Mesenchymal stem cell (in vitro differentiated cells and primary cell): ENCODE measurements at regions not wholly inside any gene's neighbourhood (a gene's known extent, or its start where the extent isn't known, plus 50 kb on each side); places are given as distances from the start of the nearest gene placed in this dataset.

Experiments
- DNase-seq: peaks from one replicate; pipeline ENCODE4 v3.0.0-alpha.2; 2013
- H2AFZ ChIP-seq: one replicate; pipeline ENCODE4 v1.6.1; 2013; ENCODE audit warnings: low read depth, mild to moderate bottlenecking, control low read depth, inconsistent platforms, low read length, moderate library complexity
- H2AK5ac ChIP-seq: 2 replicates; pipeline ENCODE4 v1.6.1; 2013; ENCODE audit warnings: low read length, moderate library complexity, mild to moderate bottlenecking, inconsistent platforms; ENCODE audit not compliant: severe bottlenecking
- H2BK120ac ChIP-seq: one replicate; pipeline ENCODE4 v1.6.1; 2013; ENCODE audit warnings: low read depth, mild to moderate bottlenecking, inconsistent platforms, low read length, moderate library complexity
- H2BK12ac ChIP-seq, 2 experiments: one replicate each; pipeline ENCODE4 v1.6.1; 2013; ENCODE audit warnings: inconsistent platforms in 2 of 2, low read length in 2 of 2, mild to moderate bottlenecking in 2 of 2, moderate library complexity in 2 of 2, control low read depth in 1 of 2
- H2BK15ac ChIP-seq: one replicate; pipeline ENCODE4 v1.6.1; 2013; ENCODE audit warnings: mild to moderate bottlenecking, low read depth, inconsistent platforms; ENCODE audit not compliant: poor library complexity, severe bottlenecking
- H2BK5ac ChIP-seq: 2 replicates; pipeline ENCODE4 v1.6.1; 2013; ENCODE audit warnings: low read depth, mild to moderate bottlenecking, low read length, control low read depth, inconsistent platforms; ENCODE audit not compliant: poor library complexity, severe bottlenecking
- H3K14ac ChIP-seq, 2 experiments: one replicate each; pipeline ENCODE4 v1.6.1; 2013; ENCODE audit warnings: inconsistent platforms in 2 of 2, low read length in 2 of 2, control low read depth in 1 of 2, mild to moderate bottlenecking in 1 of 2, moderate library complexity in 1 of 2
- H3K18ac ChIP-seq, 2 experiments: one replicate each; pipeline ENCODE4 v1.6.1; 2013; ENCODE audit warnings: inconsistent platforms in 2 of 2, low read length in 2 of 2, control low read depth in 1 of 2, low read depth in 1 of 2, mild to moderate bottlenecking in 1 of 2
- H3K23ac ChIP-seq, 2 experiments: one replicate each; pipeline ENCODE4 v1.6.1; 2013; ENCODE audit warnings: inconsistent platforms in 2 of 2, low read length in 2 of 2, mild to moderate bottlenecking in 2 of 2, moderate library complexity in 2 of 2, control low read depth in 1 of 2
- H3K27ac ChIP-seq: 2 replicates; pipeline ENCODE4 v1.5.1; 2013; ENCODE audit warnings: mild to moderate bottlenecking, moderate library complexity, low read length, control low read depth, inconsistent platforms; ENCODE audit not compliant: poor library complexity, severe bottlenecking
- H3K27me3 ChIP-seq, 2 experiments: 2 replicates each; pipeline versions ENCODE4 v1.6.1 to v1.7.0; 2013; ENCODE audit warnings: low read length in 2 of 2, mild to moderate bottlenecking in 2 of 2, moderate library complexity in 2 of 2, control low read depth in 1 of 2, inconsistent platforms in 1 of 2; ENCODE audit not compliant: control insufficient read depth in 1 of 2, insufficient read depth in 1 of 2
- H3K36me3 ChIP-seq, 2 experiments: 2 replicates each; pipeline versions ENCODE4 v1.6.1 to v1.7.0; 2013; ENCODE audit warnings: low read length in 2 of 2, control low read depth in 1 of 2, inconsistent platforms in 1 of 2, low read depth in 1 of 2, mild to moderate bottlenecking in 1 of 2; ENCODE audit not compliant: insufficient read depth in 2 of 2, control insufficient read depth in 1 of 2
- H3K4ac ChIP-seq, 2 experiments: one replicate each; pipeline ENCODE4 v1.6.1; 2013; ENCODE audit warnings: inconsistent platforms in 2 of 2, low read length in 2 of 2, mild to moderate bottlenecking in 2 of 2, moderate library complexity in 2 of 2, control low read depth in 1 of 2, low read depth in 1 of 2
- H3K4me1 ChIP-seq: 2 replicates; pipeline ENCODE4 v1.6.1; 2013; ENCODE audit warnings: low read depth, low read length, control low read depth; ENCODE audit not compliant: control insufficient read depth, insufficient read depth
- H3K4me2 ChIP-seq: 2 replicates; pipeline ENCODE4 v1.6.1; 2013; ENCODE audit warnings: low read length, mild to moderate bottlenecking, inconsistent platforms; ENCODE audit not compliant: poor library complexity, severe bottlenecking
- H3K4me3 ChIP-seq, 2 experiments: 2 replicates each; pipeline versions ENCODE4 v1.5.1 to v1.7.0; 2013; ENCODE audit warnings: low read length in 2 of 2, mild to moderate bottlenecking in 2 of 2, control low read depth in 1 of 2, low read depth in 1 of 2; ENCODE audit not compliant: insufficient read depth in 1 of 2
- H3K79me1 ChIP-seq: replicated peaks from 2 replicates; pipeline ENCODE4 v1.6.1; 2013; ENCODE audit warnings: mild to moderate bottlenecking, control low read depth, low read length, inconsistent platforms; ENCODE audit not compliant: poor library complexity, severe bottlenecking
- H3K9ac ChIP-seq: 2 replicates; pipeline ENCODE4 v1.7.0; 2013; ENCODE audit warnings: mild to moderate bottlenecking, low read length, moderate library complexity
- H3K9me3 ChIP-seq: 2 replicates; pipeline ENCODE4 v1.7.0; 2013; ENCODE audit warnings: mild to moderate bottlenecking, low read length; ENCODE audit not compliant: control insufficient read depth
- H4K8ac ChIP-seq: one replicate; pipeline ENCODE4 v1.6.1; 2013; ENCODE audit warnings: inconsistent platforms, mild to moderate bottlenecking, low read length, moderate library complexity
- H4K91ac ChIP-seq: one replicate; pipeline ENCODE4 v1.6.1; 2013; ENCODE audit warnings: mild to moderate bottlenecking, low read length, inconsistent platforms
- WGBS: methylation state at CpG from one replicate; pipeline ENCODE4 v1.1.7; 2013; ENCODE audit warnings: mixed read lengths; 5-methylcytosine and 5-hydroxymethylcytosine counted together

DNA sequence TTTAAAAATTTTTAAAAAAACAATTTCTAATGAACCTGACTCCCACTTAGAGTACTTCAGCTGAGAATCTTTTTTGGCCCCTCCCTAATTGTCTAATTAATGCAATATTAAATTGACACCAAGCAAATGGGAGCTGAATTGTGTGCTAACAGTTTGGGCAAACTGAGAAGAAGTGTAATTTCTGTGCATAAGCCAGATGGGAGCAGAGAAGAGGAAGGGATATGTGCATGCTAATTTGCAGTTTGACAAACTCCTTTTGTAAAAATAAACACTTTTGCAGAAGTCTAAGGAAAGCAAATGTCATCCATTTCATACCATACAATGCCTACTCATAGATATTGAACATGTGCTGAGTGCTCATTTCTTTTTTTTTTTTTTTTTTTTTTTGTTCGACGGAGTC lies 332.0 kb downstream of the CYRIA start:
- no peak overlapping the region for H3K18ac ChIP-seq
- WGBS: no CpG with 5 or more reads among the region's 2 CpGs
- no peak overlapping the region for H4K91ac ChIP-seq
- peaks cover 14% of the 10 kb centered on the region for H3K4me1 ChIP-seq
- H2BK12ac ChIP-seq: no peak overlapping the region
- H3K79me1 ChIP-seq: no peaks in the 10 kb centered on the region
- H3K4me3 ChIP-seq: no peak overlapping the region
- no peaks in the 10 kb centered on the region for H3K36me3 ChIP-seq
- H2BK15ac ChIP-seq: no peak overlapping the region
- no peak overlapping the region for H3K9ac ChIP-seq
- no peak overlapping the region for H2BK120ac ChIP-seq
- H2BK5ac ChIP-seq: no peak overlapping the region
- H3K23ac ChIP-seq: no peak overlapping the region
- DNase-seq: no peak
- no peak overlapping the region for H3K14ac ChIP-seq
- no peak overlapping the region for H3K27ac ChIP-seq
- H3K27me3 ChIP-seq: peaks cover 0 to 5% of the 10 kb centered on the region in 2 experiments
- no peak overlapping the region for H3K4me2 ChIP-seq
- H3K9me3 ChIP-seq: peaks cover 7% of the 10 kb centered on the region
- H3K4ac ChIP-seq: no peak overlapping the region
- no peak overlapping the region for H2AK5ac ChIP-seq
- no peak overlapping the region for H4K8ac ChIP-seq
- no peak overlapping the region for H2AFZ ChIP-seq

DNA sequence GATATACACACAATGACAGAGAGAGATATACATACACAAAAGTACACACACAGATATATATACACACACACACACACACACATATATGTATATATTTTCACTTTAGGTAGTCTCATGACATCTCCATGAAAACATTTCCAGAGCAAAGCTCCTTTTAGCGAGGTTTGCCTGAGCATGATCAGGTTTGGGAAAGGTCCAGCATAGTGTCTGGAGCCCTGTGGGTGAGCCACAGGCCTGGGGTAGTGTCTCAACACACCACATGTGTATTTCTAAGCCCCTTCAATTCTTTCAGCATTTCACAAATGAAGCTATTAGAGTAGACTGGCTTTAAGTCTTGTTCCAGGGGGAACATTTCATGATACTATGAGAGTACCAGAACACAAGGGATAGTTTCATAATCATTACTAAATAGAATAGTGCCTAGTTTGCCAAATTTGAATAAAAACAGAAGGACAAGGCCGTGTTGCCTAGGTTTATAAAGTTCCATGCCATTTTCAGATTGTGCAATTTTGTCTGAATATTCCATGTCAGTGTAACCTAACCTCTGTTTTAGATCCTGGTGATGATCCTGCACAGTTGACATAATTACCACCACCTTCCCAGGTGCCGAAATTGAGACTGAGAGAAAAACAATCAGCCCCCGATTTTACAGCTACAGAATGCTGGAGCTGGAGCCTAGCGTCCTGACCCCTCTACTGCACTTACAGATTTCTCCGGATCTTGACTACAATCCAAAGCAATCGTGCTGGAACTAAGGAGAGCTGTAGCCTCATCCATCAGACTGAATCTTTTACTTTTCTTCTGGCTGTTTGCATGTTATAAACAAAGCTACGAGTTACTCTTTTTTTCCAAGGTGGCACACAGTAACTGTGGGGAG lies 332.7 kb downstream of the CYRIA start:
- peaks cover 0 to 5% of the 10 kb centered on the region in 2 experiments for H3K27me3 ChIP-seq
- 65% methylated on average over 8 of the region's 8 CpGs for WGBS

DNA sequence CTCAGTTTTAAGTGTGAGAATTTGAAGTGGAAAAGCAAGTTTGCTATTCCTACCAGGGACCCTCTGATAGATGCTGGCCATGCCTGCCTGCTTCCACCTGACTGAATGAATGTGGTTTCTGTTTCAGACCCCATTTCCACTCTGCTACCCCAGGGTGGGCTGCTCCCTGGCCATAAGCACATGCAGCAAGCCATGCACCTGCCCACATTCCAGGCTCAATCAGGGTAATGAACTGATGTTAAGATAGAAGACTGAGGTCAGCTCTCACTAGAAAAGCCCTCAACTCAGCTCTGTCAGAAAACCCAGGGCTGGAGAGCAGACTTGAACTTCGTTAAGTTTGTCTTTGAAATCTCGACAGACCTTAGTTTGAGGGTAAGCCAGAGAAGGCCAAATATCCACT lies 333.9 kb downstream of the CYRIA start:
- Histone ChIP-seq H3K27me3 (peaks cover 0 to 5% of the 10 kb centered on the region in 2 experiments), H3K4me3 (no peak overlapping the region), H3K4ac (no peak overlapping the region), H3K23ac (no peak overlapping the region), H3K79me1 (no peaks in the 10 kb centered on the region), H2BK12ac (no peak overlapping the region), H3K14ac (no peak overlapping the region), H3K4me2 (no peak overlapping the region), H3K9me3 (no peaks in the 10 kb centered on the region), H2BK5ac (no peak overlapping the region), H3K36me3 (no peaks in the 10 kb centered on the region), H3K18ac (no peak overlapping the region), H3K9ac (no peak overlapping the region), H3K27ac (no peak overlapping the region), H2BK120ac (no peak overlapping the region), H2BK15ac (no peak overlapping the region), H2AK5ac (no peak overlapping the region), H3K4me1 (peaks cover 14% of the 10 kb centered on the region), H2AFZ (no peak overlapping the region), H4K8ac (no peak overlapping the region), H4K91ac (no peak overlapping the region)
- 78% methylated on average over 2 of the region's 2 CpGs for WGBS
- DNase-seq: no peak

More for the DNA sequence above, 332.7 kb downstream of the CYRIA start:
- Histone ChIP-seq H3K4me3 (no peak overlapping the region), H2BK15ac (no peak overlapping the region), H3K4me2 (no peak overlapping the region), H2BK5ac (no peak overlapping the region), H2AK5ac (no peak overlapping the region), H3K23ac (no peak overlapping the region), H3K4ac (no peak overlapping the region), H3K36me3 (no peaks in the 10 kb centered on the region), H2BK12ac (no peak overlapping the region), H4K8ac (no peak overlapping the region), H3K9me3 (peaks cover 1% of the 10 kb centered on the region), H3K18ac (no peak overlapping the region), H2AFZ (no peak overlapping the region), H2BK120ac (no peak overlapping the region), H3K14ac (no peak overlapping the region), H4K91ac (no peak overlapping the region), H3K9ac (no peak overlapping the region), H3K79me1 (no peaks in the 10 kb centered on the region), H3K27ac (no peak overlapping the region), H3K4me1 (peaks cover 14% of the 10 kb centered on the region)
- DNase-seq: no peak

DNA sequence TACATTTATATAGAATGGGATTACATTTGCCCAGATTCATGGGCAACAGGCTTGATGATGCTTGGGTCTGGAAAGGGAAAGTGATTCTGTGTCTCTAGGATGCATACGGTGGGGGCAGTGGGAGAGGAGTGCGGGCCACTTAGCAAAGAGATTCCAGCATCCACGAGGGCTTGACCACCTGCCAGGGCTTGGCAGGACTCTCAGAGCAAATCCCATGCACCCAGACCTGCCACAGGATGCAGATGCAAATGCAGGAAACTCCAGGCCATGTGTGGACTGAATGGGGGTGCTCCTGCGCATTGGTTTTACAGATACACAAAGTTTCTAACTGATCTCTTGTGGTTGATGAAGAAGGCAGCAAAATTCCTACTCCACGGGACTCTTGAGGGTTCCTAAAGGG lies 334.7 kb downstream of the CYRIA start:
- H3K4me3 ChIP-seq: no peak overlapping the region
- H3K79me1 ChIP-seq: no peaks in the 10 kb centered on the region
- no peak overlapping the region for H3K27ac ChIP-seq
- WGBS: 81% methylated on average over 4 of the region's 5 CpGs
- H3K36me3 ChIP-seq: no peaks in the 10 kb centered on the region
- H3K9me3 ChIP-seq: no peaks in the 10 kb centered on the region
- no peak overlapping the region for H3K4ac ChIP-seq
- no peak overlapping the region for H2BK120ac ChIP-seq
- no peak overlapping the region for H3K4me2 ChIP-seq
- no peak overlapping the region for H3K14ac ChIP-seq
- no peaks in the 10 kb centered on the region for H3K27me3 ChIP-seq
- H3K4me1 ChIP-seq: peaks cover 14% of the 10 kb centered on the region
- H4K8ac ChIP-seq: no peak overlapping the region
- H2AK5ac ChIP-seq: peak overlapping the region; percentile 49
- no peak overlapping the region for H2BK12ac ChIP-seq
- no peak overlapping the region for H3K18ac ChIP-seq
- no peak overlapping the region for H3K9ac ChIP-seq
- no peak overlapping the region for H2BK5ac ChIP-seq
- H2AFZ ChIP-seq: no peak overlapping the region
- H2BK15ac ChIP-seq: no peak overlapping the region
- no peak overlapping the region for H3K23ac ChIP-seq
- H4K91ac ChIP-seq: no peak overlapping the region
- no peak for DNase-seq
